GM21381 (cell line): ENCODE measurements at regions not wholly inside any gene's neighbourhood (a gene's known extent, or its start where the extent isn't known, plus 50 kb on each side); places are given as distances from the start of the nearest gene placed in this dataset.
"Not testable (repeated sequence)": the region's sequence is repeated elsewhere in the genome, so short reads cannot be mapped to it uniquely, and the experiment has no call there.

Source experiments
- ATAC-seq: cut with Tn5 transposase; IDR thresholded peaks from one replicate; pipeline ENCODE4 v1.9.1; 2021; ENCODE audit warnings: mild to moderate bottlenecking, moderate library complexity; ENCODE audit not compliant: unreplicated experiment

- ATAC-seq, result no peak
These were observed 91.7 kb upstream of the TRIB2 start for GRCh38 chr2:12624905-12625598.

GRCh38 chr2:12628541-12628940, 88.2 kb upstream of the TRIB2 start:
- ATAC-seq, result not testable (repeated sequence)

GRCh38 chr2:12636837-12637581, 79.7 kb upstream of the TRIB2 start:
- no peak for ATAC-seq

GRCh38 chr2:12637754-12638153, 79.0 kb upstream of the TRIB2 start:
- ATAC-seq, result no peak

- no peak for ATAC-seq
These were observed 75.3 kb upstream of the TRIB2 start for GRCh38 chr2:12641441-12641840.

GRCh38 chr2:12642332-12642731, 74.4 kb upstream of the TRIB2 start:
- ATAC-seq, result no peak

GRCh38 chr2:12642859-12643258, 73.9 kb upstream of the TRIB2 start:
- ATAC-seq, result no peak

- no peak for ATAC-seq
These were observed 66.9 kb upstream of the TRIB2 start for GRCh38 chr2:12649602-12650400.

GRCh38 chr2:12651641-12652040, 65.1 kb upstream of the TRIB2 start:
- ATAC-seq, result no peak

- ATAC-seq, result no peak
These were observed 64.0 kb upstream of the TRIB2 start for GRCh38 chr2:12652723-12653122.

GRCh38 chr2:12657560-12657959, 59.2 kb upstream of the TRIB2 start:
- ATAC-seq, result no peak

GRCh38 chr2:12658310-12658945, 58.3 kb upstream of the TRIB2 start:
- ATAC-seq, result no peak

- ATAC-seq, result no peak
These were observed 55.2 kb upstream of the TRIB2 start for GRCh38 chr2:12661489-12661888.

- ATAC-seq, result no peak
These were observed 53.3 kb upstream of the TRIB2 start for GRCh38 chr2:12663306-12664037.

- no peak for ATAC-seq
These were observed 51.4 kb upstream of the TRIB2 start for GRCh38 chr2:12665334-12665733.

- no peak for ATAC-seq
These were observed 50.3 kb upstream of the TRIB2 start for GRCh38 chr2:12666445-12666844.
